Erythroblast (primary cell): ENCODE measurements at regions not wholly inside any gene's neighbourhood (a gene's known extent, or its start where the extent isn't known, plus 50 kb on each side); places are given as distances from the start of the nearest gene placed in this dataset.
"Not testable (repeated sequence)": the region's sequence is repeated elsewhere in the genome, so short reads cannot be mapped to it uniquely, and the experiment has no call there.

Experiments
- DNase-seq, 2 experiments: peaks; one replicate each; lab custom pipeline; 2025; lab: John Stamatoyannopoulos, UW
- GATA1 ChIP-seq: IDR thresholded peaks from 2 replicates; pipeline ENCODE4 v1.6.1; 2011; ENCODE audit warnings: low read depth, mild to moderate bottlenecking, control low read depth, low read length, moderate library complexity
- POLR2A ChIP-seq: IDR thresholded peaks from 2 replicates; pipeline ENCODE4 v1.6.1; 2011; ENCODE audit warnings: mild to moderate bottlenecking, low read length

GRCh38 chr13:50529154-50529882 is 314.2 kb downstream of the DLEU7 start:
- peak; percentile 52 to 67 for DNase-seq
- TF ChIP-seq GATA1 (no peak), POLR2A (no peak)

DNA sequence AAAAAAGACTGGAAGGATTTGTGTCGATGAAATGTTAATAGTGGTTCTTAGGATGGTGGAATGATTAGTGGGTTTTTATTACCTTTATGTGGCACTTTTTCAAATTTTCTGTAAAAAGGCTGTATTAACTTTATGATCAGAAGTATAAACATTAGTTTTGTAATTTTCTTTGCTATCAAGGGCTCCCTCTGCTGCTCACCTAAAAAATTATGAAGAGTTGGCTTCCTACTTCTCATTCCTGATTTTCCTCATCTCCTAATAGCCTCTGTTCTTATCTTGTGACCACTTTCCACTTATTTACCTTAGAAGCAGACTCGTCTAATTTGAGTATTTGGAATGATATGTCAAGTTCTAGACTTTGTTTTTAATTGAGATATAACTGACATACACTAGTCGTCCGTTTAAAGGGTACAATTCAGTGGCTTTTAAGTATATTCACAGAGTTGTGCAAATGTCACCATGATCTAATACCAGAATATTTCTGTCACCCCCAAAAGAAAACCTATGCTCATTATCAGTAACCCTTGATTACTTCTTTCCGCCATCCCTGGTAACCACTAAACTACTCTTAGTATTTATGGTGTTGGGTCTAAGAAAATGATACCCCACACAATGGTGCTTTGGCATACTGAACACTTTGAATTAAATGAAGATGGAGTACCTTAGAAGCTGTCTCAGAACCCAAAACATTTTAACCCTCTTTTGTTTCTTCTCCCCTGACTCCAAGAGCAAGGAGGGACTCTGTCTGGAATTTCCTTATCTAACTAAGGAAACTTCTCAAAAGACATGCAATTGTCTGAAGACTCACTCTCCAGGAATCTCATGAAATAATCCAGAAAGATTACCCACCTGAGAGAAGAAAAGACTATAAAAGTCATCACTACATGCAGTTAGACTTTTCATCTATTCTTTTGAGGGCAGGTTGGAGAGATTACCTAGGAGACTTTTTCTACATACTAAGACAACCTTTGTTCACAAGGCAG is 311.3 kb downstream of the DLEU7 start:
- TF ChIP-seq POLR2A: no peak
- no peak for TF ChIP-seq GATA1
- DNase-seq: peak in 1 of 2 experiments; percentile 30

- no peak for DNase-seq
- no peak for TF ChIP-seq POLR2A
- no peak for TF ChIP-seq GATA1
Observed at GRCh38 chr13:50535050-50535449, 308.4 kb downstream of the DLEU7 start.

DNA sequence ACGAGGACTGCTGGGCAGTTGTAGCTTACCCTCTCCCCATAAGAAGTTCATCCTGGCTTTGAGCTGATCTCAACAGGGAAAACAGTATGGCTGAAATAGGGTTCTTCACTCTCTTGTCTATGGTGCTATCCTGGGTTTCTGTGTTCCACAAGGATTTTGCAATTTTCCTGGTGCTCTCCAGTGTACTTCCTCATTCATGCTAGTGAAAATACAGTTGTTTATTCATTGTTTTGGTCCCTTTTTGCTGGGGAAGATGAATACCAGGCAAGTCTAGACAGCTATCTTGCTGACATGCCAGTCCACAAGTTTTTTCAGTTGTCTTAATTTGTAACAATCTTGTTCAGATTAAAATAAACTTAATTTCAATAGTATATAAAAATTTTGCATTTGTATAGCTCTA is 306.5 kb downstream of the DLEU7 start:
- DNase-seq: no peak
- TF ChIP-seq GATA1: no peak
- TF ChIP-seq POLR2A: no peak

GRCh38 chr13:50539791-50540530 is 303.5 kb downstream of the DLEU7 start:
- no peak for DNase-seq
- TF ChIP-seq GATA1 (no peak), POLR2A (no peak)

GRCh38 chr13:50543141-50543540 is 300.4 kb downstream of the DLEU7 start:
- TF ChIP-seq POLR2A (no peak), GATA1 (no peak)
- DNase-seq: no peak

GRCh38 chr13:50543782-50544181 is 299.7 kb downstream of the DLEU7 start:
- no peak for DNase-seq
- no peak for TF ChIP-seq GATA1
- TF ChIP-seq POLR2A: no peak

DNA sequence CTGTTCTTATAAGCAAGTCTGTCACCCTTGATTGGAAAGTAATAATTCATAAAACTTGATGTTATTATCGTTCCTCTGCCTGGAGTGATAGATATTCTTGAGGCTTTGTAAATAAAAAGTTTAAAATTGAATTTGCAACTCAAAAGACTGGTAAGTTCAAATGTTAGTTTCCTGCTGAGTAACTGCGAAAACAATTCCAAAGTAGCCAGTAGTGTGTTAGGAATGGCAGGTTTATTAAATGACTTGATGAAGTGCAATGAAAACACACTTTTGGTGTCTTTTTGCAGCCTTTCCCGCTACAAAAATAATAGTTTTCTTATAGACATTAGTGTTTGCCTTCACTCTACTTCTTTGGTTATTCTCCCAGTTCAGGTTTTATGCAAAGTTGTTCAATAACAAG is 299.3 kb downstream of the DLEU7 start:
- no peak for DNase-seq
- no peak for TF ChIP-seq POLR2A
- no peak for TF ChIP-seq GATA1

DNA sequence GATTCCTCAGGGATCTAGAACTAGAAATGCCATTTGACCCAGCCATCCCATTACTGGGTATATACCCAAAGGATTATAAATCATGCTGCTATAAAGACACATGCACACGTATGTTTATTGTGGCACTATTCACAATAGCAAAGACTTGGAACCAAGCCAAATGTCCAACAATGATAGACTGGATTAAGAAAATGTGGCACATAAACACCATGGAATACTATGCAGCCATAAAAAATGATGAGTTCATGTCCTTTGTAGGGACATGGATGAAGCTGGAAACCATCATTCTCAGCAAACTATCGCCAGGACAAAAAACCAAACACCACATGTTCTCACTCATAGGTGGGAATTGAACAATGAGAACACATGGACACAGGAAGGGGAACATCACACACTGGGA is 296.3 kb downstream of the DLEU7 start:
- DNase-seq: not testable (repeated sequence)

- DNase-seq: no peak
- TF ChIP-seq GATA1 (no peak), POLR2A (no peak)
Observed at GRCh38 chr13:50548586-50548985, 294.9 kb downstream of the DLEU7 start.

DNA sequence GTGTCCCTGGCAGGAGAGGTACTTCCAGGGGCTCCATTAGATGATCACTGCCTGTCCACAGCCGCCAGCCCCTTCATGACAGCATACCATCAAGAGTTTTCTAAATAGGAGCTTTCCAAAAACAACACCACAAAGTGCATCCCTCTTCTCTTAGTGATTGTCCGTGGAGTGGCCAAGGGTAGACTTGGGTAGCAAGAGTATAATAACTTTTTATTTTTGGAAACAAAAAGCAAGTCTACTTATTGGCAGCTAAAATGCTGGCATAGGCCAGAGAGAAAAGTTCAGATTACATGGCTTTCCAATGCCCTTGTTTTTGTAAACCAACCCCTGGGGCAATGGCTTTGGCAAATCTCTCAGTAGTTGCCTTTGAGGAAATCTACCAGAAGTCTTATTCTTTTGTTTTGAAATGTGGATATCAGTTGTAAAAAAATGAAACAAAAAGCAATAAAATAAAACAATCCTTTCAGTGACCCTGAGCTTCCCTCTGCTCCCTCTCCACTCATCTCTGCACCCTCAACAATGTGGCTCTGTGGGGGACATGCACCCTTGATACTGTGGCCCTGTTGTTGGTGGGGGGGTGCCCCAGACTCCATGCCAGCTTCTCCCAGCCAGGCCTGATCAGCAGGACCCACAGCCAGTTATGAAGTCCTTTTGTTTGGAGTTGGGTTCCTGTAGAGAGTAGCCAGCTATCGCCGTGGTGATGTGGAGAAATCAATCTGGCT is 294.1 kb downstream of the DLEU7 start:
- TF ChIP-seq GATA1 (no peak), POLR2A (no peak)
- DNase-seq: no peak

DNA sequence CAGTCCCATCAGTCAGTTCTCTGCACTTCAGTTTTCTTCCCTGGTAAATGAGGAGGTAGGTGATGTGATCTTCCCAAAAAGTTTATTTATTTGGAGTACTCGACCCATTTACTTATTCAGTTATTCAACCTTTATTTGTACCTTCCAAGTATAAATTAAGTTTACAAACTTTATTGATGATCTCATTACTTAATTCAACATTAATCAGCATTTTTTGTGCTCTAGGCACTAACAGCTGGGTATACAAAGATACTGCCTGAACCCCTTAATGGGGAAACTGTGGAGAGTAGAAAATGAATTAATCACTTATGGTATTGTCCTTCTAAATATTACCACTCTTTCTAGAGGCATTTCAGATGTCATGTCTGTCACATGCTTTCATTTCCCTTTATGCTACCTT is 293.3 kb downstream of the DLEU7 start:
- DNase-seq: no peak
- no peak for TF ChIP-seq POLR2A
- TF ChIP-seq GATA1: no peak

DNA sequence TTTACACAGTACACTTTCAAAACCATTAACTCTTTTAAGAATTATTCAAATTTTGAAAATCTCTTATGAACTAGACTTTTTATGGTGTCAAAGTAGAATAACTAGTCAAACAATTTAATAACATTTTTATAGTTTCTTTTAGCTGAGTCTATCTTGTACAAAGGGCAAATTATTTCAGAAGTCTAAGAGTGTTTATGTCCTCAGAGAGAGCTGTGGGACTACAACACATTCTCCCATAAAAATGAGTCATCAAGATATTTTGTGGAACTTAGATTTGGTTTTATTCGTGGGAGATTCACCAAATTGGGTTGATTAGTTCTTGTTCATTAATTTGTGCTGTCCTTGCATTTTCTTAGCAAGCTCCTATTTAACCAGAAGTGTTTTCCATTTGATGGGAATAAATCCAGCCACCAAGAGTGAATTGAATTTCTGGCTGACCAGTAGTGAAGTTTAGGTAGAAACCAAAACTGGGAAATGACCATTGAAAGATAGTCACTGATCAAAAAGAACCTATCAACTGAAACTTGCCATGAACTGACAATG is 291.0 kb downstream of the DLEU7 start:
- DNase-seq: no peak
- TF ChIP-seq POLR2A (no peak), GATA1 (no peak)

- DNase-seq: no peak
- TF ChIP-seq GATA1 (no peak), POLR2A (no peak)
Observed at GRCh38 chr13:50561739-50562138, 281.8 kb downstream of the DLEU7 start.
